Activated T-cell treated with anti-CD3 and anti-CD28 coated beads, Interleukin-2, amount 50 U/mL, for 4 hours (primary cell): ENCODE measurements at regions not wholly inside any gene's neighbourhood (a gene's known extent, or its start where the extent isn't known, plus 50 kb on each side); places are given as distances from the start of the nearest gene placed in this dataset.

Source experiments
- ATAC-seq, 2 donors: fragments of 200-7000 bp; cut with Tn5 transposase; one replicate each; pipeline ENCODE4 v1.10.0; 2021
- DNase-seq: peaks from one replicate; pipeline ENCODE4 v3.0.0-alpha.2; 2020
- H3K27me3 Mint-ChIP-seq: one replicate; pipeline ENCODE4 v1.8.0; 2021; ENCODE audit warnings: low read depth, mixed read lengths
- H3K36me3 Mint-ChIP-seq: one replicate; pipeline ENCODE4 v1.8.0; 2022; ENCODE audit warnings: mixed read lengths; ENCODE audit not compliant: insufficient read depth
- H3K4me1 Mint-ChIP-seq: one replicate; pipeline ENCODE4 v1.8.0; 2021; ENCODE audit warnings: low read depth, mixed read lengths
- H3K4me3 Mint-ChIP-seq: one replicate; pipeline ENCODE4 v1.8.0; 2021; ENCODE audit warnings: mild to moderate bottlenecking, moderate library complexity, mixed read lengths
- H3K9me3 Mint-ChIP-seq: one replicate; pipeline ENCODE4 v1.8.0; 2021; ENCODE audit warnings: mixed read lengths

DNA sequence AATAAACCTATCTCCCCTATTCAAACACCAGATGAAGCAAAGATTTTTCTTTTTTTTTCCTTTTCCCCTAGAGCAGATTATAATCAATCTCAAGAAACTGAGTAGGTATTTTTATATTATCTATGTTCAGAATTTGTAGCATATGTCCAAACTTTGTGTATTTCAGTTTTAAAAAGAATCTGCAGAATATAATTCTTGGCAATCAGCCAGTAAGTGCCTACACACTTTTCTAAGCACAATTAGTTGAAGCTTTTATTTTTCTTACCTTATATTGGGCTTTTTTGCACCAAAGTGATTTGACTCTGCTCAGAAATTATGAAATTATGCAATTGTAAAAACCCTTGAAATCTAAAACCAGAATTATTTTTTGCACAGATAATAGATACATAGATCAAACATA is 315.8 kb upstream of the PHF14 start:
- H3K36me3 Mint-ChIP-seq: no peaks in the 10 kb centered on the region
- DNase-seq: no peak
- H3K9me3 Mint-ChIP-seq: no peaks in the 10 kb centered on the region
- no peak for ATAC-seq
- no peak overlapping the region for H3K4me3 Mint-ChIP-seq
- no peaks in the 10 kb centered on the region for H3K4me1 Mint-ChIP-seq
- H3K27me3 Mint-ChIP-seq: no peaks in the 10 kb centered on the region

- H3K9me3 Mint-ChIP-seq: no peaks in the 10 kb centered on the region
Measured at GRCh38 chr7:10662491-10662890, 311.2 kb upstream of the PHF14 start.

DNA sequence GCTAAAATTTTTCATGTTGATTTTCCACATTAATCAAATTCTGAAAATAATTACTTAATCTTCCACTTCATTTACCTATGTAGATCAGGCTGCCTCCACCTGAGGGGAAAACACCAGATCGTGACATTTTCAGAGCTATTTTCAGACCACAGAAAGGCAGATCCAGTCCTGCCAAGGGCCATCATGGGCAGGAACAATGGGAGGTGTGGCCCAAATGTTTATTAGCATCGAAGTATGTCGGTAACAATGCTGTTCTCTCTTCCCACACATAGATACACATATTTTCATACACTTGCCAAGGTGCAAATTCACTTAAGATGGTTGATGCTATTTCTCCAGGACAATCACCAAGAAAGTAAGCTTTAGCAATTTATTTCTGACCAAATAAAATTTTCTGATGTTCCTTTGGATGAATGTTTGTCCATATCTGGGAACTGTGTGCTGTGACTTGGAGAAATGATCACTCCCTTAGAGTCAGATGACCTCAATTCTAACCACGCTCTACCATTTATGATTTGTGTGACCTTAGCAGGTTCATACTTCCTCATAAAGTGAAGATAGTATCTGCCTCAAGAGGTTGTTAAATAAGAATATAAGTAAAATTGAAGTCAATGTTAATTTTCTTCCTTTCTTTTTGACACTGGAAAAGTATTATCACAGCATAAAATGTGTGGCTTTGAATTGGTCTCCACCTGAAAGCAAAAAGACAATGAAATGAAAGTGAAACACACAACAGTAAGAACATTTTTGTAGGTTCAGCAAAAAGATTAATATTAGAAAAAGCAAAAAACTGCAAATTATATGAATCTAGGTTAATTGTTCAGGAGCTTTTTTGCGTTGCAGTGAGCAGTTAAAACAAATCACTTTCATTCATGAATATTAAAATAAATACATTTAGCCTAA is 310.4 kb upstream of the PHF14 start:
- no peaks in the 10 kb centered on the region for H3K9me3 Mint-ChIP-seq
- ATAC-seq (no peak), DNase-seq (no peak)
- H3K27me3 Mint-ChIP-seq: no peaks in the 10 kb centered on the region
- H3K36me3 Mint-ChIP-seq: no peaks in the 10 kb centered on the region
- H3K4me3 Mint-ChIP-seq: no peak overlapping the region
- H3K4me1 Mint-ChIP-seq: no peaks in the 10 kb centered on the region

More at GRCh38 chr7:10662491-10662890, 311.2 kb upstream of the PHF14 start:
- H3K36me3 Mint-ChIP-seq: no peaks in the 10 kb centered on the region
- no peak for ATAC-seq
- H3K4me1 Mint-ChIP-seq: no peaks in the 10 kb centered on the region
- H3K27me3 Mint-ChIP-seq: no peaks in the 10 kb centered on the region
- no peak overlapping the region for H3K4me3 Mint-ChIP-seq
- no peak for DNase-seq

- H3K36me3 Mint-ChIP-seq: no peaks in the 10 kb centered on the region
- DNase-seq: no peak
- ATAC-seq: no peak
Measured at GRCh38 chr7:10672186-10672585, 301.5 kb upstream of the PHF14 start.

DNA sequence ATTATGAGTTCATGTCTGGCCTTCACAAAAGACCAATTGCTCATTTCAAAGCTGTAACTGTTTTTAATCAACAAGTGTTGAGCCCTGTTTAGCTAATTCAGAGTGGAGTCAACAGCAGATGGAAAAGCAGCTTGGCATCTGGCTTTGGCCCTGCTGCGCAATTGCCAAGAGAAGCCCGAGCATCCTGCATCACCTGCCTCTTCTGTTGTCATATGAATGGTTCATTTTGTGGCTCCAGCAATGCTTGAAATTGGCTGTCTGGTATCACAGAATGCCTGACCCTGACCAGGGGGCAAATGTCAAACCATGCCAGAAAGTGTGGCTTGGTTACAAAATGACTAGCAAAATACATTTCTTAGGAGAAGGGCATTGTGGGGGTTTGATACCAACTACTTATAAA is 296.5 kb upstream of the PHF14 start:
- no peaks in the 10 kb centered on the region for H3K4me1 Mint-ChIP-seq
- no peaks in the 10 kb centered on the region for H3K9me3 Mint-ChIP-seq
- H3K4me3 Mint-ChIP-seq: no peak overlapping the region
- H3K27me3 Mint-ChIP-seq: no peaks in the 10 kb centered on the region
- DNase-seq: no peak
- no peak for ATAC-seq
- no peaks in the 10 kb centered on the region for H3K36me3 Mint-ChIP-seq

More at GRCh38 chr7:10672186-10672585, 301.5 kb upstream of the PHF14 start:
- H3K9me3 Mint-ChIP-seq: peaks cover 5% of the 10 kb centered on the region
- no peaks in the 10 kb centered on the region for H3K4me1 Mint-ChIP-seq
- no peak overlapping the region for H3K4me3 Mint-ChIP-seq
- H3K27me3 Mint-ChIP-seq: no peaks in the 10 kb centered on the region

GRCh38 chr7:10677668-10678232 is 295.9 kb upstream of the PHF14 start:
- H3K36me3 Mint-ChIP-seq: no peaks in the 10 kb centered on the region
- H3K4me3 Mint-ChIP-seq: no peak overlapping the region
- no peaks in the 10 kb centered on the region for H3K9me3 Mint-ChIP-seq
- ATAC-seq (no peak), DNase-seq (no peak)
- H3K27me3 Mint-ChIP-seq: no peaks in the 10 kb centered on the region
- no peaks in the 10 kb centered on the region for H3K4me1 Mint-ChIP-seq

- peaks cover 2% of the 10 kb centered on the region for H3K27me3 Mint-ChIP-seq
- no peak for DNase-seq
- no peaks in the 10 kb centered on the region for H3K4me1 Mint-ChIP-seq
- no peaks in the 10 kb centered on the region for H3K36me3 Mint-ChIP-seq
- H3K4me3 Mint-ChIP-seq: no peak overlapping the region
- H3K9me3 Mint-ChIP-seq: no peaks in the 10 kb centered on the region
- ATAC-seq: no peak
Measured at GRCh38 chr7:10684606-10685005, 289.1 kb upstream of the PHF14 start.

DNA sequence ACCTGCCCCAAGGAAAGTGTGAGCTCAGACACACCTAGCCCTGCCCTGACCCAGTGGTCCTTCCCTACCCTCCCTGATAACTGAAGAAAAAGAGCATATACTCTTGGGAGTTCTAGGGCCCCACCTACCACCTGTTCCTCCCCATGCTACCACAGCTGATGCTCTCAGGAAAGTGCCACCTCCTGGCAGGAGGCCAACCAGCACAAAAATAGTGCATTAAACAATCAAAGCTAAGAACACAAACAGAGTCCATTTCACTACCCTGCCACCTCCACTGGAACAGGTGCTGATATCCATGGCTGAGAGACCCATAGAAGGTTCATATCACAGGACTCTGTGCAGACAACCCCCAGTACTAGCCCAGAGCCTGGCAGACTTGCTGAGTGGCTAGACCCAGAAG is 288.6 kb upstream of the PHF14 start:
- ATAC-seq (no peak), DNase-seq (no peak)
- H3K9me3 Mint-ChIP-seq: no peaks in the 10 kb centered on the region

DNA sequence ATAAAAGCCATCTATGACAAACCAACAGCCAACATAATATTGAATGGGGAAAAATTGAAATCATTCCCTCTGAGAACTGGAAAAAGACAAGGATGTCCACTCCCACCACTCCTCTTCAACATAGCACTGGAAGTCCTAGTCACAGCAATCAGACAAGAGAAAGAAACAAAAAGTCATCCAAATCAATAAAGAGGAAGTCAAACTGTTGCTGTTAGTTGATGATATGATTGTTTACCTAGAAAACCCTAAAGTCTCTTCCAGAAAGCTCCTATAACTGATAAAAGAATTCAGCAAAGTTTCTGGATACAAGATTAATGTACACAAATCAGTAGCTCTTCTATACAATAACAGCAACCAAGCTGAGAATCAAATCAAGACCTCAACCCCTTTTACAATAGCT is 285.1 kb upstream of the PHF14 start:
- no peaks in the 10 kb centered on the region for H3K36me3 Mint-ChIP-seq
- no peak for DNase-seq
- H3K4me1 Mint-ChIP-seq: no peaks in the 10 kb centered on the region
- H3K9me3 Mint-ChIP-seq: no peaks in the 10 kb centered on the region
- ATAC-seq: no peak
- no peak overlapping the region for H3K4me3 Mint-ChIP-seq
- peaks cover 2% of the 10 kb centered on the region for H3K27me3 Mint-ChIP-seq

More for the DNA sequence above, 288.6 kb upstream of the PHF14 start:
- Mint-ChIP-seq H3K4me3 (no peak overlapping the region), H3K4me1 (no peaks in the 10 kb centered on the region), H3K36me3 (no peaks in the 10 kb centered on the region), H3K27me3 (peaks cover 2% of the 10 kb centered on the region)

DNA sequence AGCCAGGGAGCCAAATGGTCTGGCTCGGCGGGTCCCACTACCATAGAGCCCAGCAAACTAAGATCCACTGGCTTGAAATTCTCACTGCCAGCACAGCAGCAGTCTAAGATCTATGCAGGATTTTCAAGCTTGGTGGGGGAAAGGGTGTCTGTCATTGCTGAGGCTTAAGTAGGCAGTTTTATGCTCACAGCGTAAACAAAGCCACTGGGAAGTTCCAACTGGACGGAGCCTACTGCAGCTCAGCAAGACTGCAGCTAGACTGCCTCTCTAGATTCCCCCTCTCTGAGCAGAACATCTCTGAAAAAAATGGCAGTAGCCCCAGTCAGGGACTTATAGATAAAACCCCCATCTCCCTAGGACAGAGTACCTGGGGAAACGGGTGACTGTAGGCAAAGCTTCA is 277.6 kb upstream of the PHF14 start:
- ATAC-seq (no peak), DNase-seq (no peak)
- no peaks in the 10 kb centered on the region for H3K4me1 Mint-ChIP-seq
- no peak overlapping the region for H3K4me3 Mint-ChIP-seq
- H3K36me3 Mint-ChIP-seq: no peaks in the 10 kb centered on the region
- H3K9me3 Mint-ChIP-seq: peaks cover 14% of the 10 kb centered on the region
- H3K27me3 Mint-ChIP-seq: no peaks in the 10 kb centered on the region

- ATAC-seq (no peak), DNase-seq (no peak)
- Mint-ChIP-seq H3K27me3 (no peaks in the 10 kb centered on the region), H3K4me3 (no peak overlapping the region), H3K36me3 (no peaks in the 10 kb centered on the region), H3K9me3 (peaks cover 9% of the 10 kb centered on the region), H3K4me1 (no peaks in the 10 kb centered on the region)
Measured at GRCh38 chr7:10703059-10703458, 270.6 kb upstream of the PHF14 start.

DNA sequence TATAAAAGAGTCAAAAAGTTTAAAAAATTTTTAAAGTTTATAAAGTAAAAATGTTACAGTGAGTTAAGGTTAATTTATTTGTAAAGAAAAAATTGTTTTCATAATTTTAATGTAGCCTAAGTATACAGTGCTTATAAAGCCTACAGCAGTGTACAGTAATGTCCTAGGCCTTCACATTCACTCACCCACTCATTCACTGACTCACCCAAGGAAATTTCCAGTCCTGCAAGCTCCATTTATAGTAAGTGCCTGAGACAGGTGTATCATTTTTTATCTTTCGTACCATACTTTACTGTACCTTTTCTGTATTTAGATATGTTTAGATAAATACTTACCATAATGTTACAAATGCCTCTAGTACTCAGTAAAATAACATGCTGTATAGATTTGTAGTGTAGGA is 269.7 kb upstream of the PHF14 start:
- no peak for ATAC-seq
- H3K36me3 Mint-ChIP-seq: no peaks in the 10 kb centered on the region
- DNase-seq: no peak
- no peak overlapping the region for H3K4me3 Mint-ChIP-seq
- no peaks in the 10 kb centered on the region for H3K27me3 Mint-ChIP-seq
- H3K4me1 Mint-ChIP-seq: no peaks in the 10 kb centered on the region
- peaks cover 5% of the 10 kb centered on the region for H3K9me3 Mint-ChIP-seq

- H3K4me1 Mint-ChIP-seq: no peaks in the 10 kb centered on the region
- H3K9me3 Mint-ChIP-seq: peaks cover 3% of the 10 kb centered on the region
- H3K4me3 Mint-ChIP-seq: no peak overlapping the region
- ATAC-seq (no peak), DNase-seq (no peak)
- H3K27me3 Mint-ChIP-seq: no peaks in the 10 kb centered on the region
- no peaks in the 10 kb centered on the region for H3K36me3 Mint-ChIP-seq
Measured at GRCh38 chr7:10704653-10705052, 269.0 kb upstream of the PHF14 start.

DNA sequence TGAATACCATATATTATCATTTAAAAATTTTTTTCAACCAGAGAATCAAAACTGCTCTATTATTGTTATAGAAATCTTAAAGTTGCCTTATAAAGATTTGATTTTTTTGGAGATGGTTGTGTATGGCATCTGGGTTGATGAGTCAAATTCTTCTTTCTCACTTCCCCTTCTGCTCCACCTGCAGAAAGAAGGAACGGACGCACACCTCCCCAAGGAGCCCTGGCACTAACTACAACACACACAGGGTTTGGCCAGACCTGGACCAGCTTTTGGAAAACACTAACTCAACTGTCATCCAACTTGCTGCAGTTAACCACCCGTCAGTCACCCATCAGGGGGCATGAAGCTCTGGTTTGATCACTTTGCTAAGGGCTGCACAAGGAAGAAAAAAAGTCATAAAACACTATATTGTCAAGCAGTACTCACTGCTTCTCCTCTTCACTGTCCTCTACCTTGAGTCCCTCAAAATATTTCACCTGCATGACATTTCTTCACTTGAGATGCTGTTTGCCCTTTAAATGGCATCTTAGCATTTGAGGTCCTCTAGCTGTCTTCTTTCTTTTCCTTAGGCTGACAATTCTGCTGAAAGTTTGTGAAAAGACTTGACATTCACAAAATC is 266.7 kb upstream of the PHF14 start:
- Mint-ChIP-seq H3K27me3 (no peaks in the 10 kb centered on the region), H3K9me3 (no peaks in the 10 kb centered on the region), H3K4me1 (no peaks in the 10 kb centered on the region), H3K4me3 (no peak overlapping the region), H3K36me3 (no peaks in the 10 kb centered on the region)
- ATAC-seq (no peak), DNase-seq (no peak)

DNA sequence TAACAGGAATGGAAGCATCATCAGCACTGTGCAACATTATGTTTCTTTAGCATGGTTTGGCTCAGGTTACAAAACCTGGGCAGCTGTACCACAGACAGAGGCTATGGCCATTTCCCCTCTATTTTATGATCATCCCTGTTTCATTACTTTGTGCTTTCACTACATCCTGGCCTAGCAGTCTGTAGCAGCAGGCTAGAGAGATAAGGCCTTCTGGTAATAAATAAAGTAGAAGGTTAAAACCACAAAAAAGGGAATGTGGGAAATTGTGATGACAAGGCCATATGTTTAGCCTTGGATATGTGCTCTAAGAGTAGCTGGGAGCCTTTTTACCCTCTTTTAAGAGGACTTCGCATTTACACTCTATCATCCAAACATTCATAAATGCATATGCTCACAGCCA is 266.2 kb upstream of the PHF14 start:
- no peak for DNase-seq
- H3K27me3 Mint-ChIP-seq: no peaks in the 10 kb centered on the region
- no peaks in the 10 kb centered on the region for H3K4me1 Mint-ChIP-seq
- no peak overlapping the region for H3K4me3 Mint-ChIP-seq
- H3K36me3 Mint-ChIP-seq: no peaks in the 10 kb centered on the region
- no peaks in the 10 kb centered on the region for H3K9me3 Mint-ChIP-seq
- no peak for ATAC-seq
